ENCODE measurements at regions not wholly inside any gene's neighbourhood (a gene's known extent, or its start where the extent isn't known, plus 50 kb on each side); places are given as distances from the start of the nearest gene placed in this dataset.
A peak's percentile ranks its signal among the peaks of the same experiment; 100 is the strongest.
"Not testable (repeated sequence)": the region's sequence is repeated elsewhere in the genome, so short reads cannot be mapped to it uniquely, and the experiment has no call there.

DNA sequence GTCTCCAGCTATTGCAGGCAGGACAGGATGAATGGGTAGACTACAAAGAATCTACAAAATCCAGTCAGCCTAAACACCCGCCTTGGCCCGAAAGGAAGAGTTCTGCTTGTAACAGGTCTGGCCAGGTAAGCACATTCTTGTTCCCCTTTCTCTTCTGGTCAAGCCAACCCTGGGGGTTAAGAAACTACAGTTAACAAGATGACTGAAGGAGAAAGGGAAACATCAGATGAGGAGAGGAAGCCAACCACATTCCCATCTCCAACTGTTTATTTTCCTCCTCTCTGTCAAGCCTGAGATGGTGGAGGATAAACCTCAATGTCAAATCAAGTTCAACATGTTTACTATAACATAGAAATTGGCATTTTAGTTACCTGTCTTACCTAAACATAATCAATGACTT lies 198.9 kb downstream of the IPMK start:
- DNase-seq (ENCODE audit: low read depth in 2 of 2): no peak

- no peak for DNase-seq (ENCODE audit: low read depth in 2 of 2)
These were observed 200.7 kb downstream of the IPMK start for GRCh38 chr10:58066979-58067378.

GRCh38 chr10:58066126-58066525 lies 201.6 kb downstream of the IPMK start:
- DNase-seq (ENCODE audit: low read depth in 2 of 2): no peak

- no peak for DNase-seq (ENCODE audit: low read depth in 2 of 2)
These were observed 202.2 kb downstream of the IPMK start for GRCh38 chr10:58065529-58065815.

DNA sequence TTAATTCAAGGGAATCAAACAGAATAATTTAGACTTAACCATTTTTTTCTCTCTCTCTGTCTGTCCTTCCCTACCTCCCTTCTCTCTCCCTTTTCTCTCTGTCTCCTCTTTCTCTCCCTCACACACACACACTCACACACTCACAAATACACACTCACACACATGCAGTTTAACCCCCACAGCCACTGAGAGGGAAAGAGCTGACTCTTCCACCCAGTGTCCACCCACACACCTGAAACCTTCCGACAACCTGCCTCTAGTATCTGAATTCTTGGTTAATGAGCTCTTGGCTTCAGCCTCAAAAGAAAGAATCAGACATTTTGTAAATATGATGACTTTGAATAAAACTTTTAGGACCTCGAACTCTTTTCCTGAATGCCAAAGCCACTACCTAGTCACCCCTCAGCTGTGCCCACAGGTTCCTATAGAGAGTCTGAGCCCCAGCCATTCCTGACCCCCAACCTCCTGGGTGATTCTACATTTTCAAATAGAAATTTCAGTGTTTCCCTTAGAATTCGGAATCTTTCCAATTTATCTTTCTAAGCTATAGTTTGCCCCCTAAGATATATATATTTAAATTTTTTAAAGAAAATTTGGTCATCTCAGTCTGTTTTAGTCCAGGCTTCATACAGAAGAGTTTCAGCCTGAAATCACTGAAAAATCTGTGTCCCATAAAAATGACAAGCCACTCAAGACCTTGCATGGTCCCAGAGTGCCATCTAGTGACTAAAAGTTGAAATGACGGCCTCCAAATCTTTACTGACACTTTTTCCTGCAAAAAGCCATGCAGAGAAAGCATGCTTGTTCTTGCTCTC lies 202.8 kb downstream of the IPMK start:
- peak in 1 of 2 experiments; percentile 22 for DNase-seq (ENCODE audit: low read depth in 2 of 2)

GRCh38 chr10:58063861-58064480 lies 203.7 kb downstream of the IPMK start:
- DNase-seq (ENCODE audit: low read depth in 2 of 2): no peak

- DNase-seq (ENCODE audit: low read depth in 2 of 2): not testable (repeated sequence)
These were observed 209.0 kb downstream of the IPMK start for GRCh38 chr10:58058683-58059082.

DNA sequence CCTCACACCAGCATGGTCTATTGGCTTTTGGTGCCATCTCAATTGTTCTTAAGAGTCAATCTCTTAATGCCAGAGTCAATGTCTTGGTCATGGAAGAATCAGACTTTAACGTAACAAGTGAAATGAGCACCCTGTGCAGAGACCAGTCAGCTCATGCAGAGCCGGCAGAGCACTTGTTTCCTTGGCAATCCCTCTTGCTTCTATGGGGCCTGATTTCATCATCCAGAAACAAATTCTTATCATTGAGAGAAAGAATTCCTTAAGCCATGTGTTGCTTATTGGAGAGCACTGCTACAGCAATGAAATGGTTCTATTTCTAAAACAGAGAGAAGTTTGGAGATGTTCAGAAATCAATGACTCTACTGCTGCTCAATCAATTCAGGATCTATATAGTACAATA lies 212.8 kb downstream of the IPMK start:
- DNase-seq (ENCODE audit: low read depth in 2 of 2): peak in 1 of 2 experiments; percentile 9

DNA sequence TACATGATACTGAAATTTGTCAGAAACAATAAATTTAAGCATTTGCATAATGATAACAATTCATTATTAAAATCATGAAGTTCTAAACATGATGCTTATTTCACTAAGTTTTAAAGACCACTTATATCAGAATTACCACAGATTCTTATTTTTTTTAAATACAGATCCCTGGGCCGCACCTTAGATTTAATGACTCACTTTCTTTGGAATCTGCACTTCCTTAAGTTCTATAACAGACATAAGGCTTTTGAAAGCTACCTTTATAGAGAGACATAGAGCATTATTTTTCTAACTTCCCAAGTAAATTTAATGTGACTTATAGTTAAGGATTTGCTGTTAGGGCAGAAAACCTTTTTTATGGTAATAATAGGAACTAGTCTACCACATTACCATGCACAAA lies 214.9 kb downstream of the IPMK start:
- no peak for DNase-seq (ENCODE audit: low read depth in 2 of 2)

DNA sequence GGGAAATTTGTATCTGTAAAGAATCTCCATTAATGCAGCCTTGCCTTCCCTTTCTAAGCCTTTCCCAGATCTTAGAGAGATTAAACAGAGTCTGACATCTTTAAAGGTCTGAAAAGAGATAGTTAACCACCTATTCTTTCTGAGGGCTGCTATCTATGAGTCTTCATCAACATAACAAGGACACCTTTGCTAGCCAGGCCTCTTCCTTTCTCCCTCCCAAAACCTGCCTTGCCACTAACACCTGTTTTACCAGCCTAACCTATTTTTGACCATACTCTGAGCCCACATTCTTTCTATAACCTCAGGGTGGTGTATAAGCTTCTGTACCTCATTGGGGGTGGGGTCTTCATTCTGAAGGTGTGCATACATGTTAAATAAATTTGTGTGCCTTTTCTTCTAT lies 217.1 kb downstream of the IPMK start:
- no peak for DNase-seq (ENCODE audit: low read depth in 2 of 2)

DNA sequence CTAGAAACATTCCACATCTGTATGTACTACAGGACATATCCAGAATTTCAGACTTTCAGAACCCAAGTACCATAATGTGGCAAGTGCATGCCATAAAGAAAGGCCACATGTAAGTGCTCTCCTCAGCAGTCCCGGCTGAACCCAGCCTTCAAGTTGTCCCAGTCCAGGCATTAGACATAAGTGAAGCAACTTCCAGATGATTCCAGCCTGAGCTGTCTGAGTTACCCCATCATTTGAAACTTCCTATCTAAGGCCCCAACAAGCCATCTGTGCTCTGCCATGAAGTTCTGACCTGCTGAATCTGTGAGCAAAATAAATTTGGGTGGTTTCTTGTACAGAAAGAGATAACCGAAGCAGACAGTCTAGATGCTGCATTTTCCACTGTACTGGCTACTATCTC lies 218.8 kb downstream of the IPMK start:
- no peak for DNase-seq (ENCODE audit: low read depth in 2 of 2)

DNA sequence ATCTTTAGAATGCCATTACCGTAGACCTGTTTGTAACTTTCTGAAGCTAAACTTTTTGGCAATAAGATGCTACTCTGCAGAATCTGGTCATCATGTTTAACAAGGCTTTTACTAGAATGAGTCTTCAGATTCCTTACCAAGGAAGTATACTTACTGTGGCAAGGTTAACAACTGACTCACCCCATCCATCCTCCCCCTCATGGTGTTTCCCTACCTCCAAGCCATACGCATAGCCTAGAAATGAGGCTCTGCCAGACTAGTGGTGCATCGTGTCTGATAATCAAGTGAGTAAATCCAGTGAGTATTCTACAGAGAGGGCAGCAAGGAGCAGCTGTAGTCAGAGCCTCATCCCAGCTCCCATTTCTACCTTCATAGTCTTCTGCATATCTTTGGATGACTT lies 223.6 kb downstream of the IPMK start:
- DNase-seq (ENCODE audit: low read depth in 2 of 2): peak; percentile 28 to 33

DNA sequence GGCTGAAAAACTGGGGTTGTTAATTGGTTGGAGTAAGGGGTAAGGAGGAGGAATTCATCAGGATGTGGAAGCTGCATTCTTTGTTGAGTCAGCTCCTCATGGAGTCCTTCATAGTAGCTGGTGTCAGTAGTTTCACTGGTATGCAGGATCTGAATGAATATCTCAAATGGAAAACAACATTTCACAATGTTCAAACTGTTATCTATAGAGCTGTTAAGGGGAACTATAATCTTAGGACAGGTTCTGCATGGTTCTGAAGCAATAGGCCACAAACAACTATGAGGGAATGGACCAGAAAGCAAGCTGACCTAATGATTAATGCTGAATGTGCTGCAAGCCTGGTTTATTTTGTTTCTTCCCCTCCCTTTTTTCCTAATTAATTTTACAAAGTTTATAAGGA lies 225.8 kb downstream of the IPMK start:
- no peak for DNase-seq (ENCODE audit: low read depth in 2 of 2)

GRCh38 chr10:58030208-58030607 lies 237.5 kb downstream of the IPMK start:
- DNase-seq (ENCODE audit: low read depth in 2 of 2): no peak

DNA sequence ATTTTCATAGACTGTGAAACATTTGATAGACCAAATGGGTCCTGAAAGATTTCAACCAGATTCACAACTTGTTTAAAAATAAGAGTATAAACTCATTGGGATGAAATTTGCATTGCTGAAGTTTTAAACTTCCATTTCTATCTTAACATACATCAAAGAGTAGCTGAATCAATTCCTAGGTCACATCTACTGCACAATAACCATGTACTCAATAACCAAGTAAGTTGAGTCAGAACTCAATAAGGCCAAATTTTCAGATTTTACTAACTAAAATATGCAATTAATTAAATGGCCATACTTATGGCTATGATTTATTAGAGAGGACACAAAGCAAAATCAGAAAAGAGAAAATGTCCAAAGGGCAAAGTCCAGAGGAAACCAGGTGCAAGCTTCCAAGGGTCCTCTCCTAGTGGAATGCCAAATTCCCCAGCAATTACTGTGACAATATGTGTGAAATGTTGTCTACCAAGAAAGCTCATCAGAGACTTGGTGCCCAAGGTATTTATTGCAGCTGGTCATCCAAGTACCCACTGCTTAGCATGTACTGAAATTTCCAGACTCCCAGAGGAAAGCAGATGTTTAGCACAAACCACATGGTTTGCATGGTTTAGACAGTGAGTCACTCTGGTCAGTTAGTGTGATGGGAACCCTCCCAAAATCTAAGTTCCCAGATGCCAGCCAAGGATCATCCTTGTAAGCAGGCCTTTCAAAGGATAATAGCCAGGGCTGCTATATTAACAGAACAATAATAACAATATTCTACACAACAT lies 238.9 kb downstream of the IPMK start:
- DNase-seq (ENCODE audit: low read depth in 2 of 2): peak; percentile 50 to 52

DNA sequence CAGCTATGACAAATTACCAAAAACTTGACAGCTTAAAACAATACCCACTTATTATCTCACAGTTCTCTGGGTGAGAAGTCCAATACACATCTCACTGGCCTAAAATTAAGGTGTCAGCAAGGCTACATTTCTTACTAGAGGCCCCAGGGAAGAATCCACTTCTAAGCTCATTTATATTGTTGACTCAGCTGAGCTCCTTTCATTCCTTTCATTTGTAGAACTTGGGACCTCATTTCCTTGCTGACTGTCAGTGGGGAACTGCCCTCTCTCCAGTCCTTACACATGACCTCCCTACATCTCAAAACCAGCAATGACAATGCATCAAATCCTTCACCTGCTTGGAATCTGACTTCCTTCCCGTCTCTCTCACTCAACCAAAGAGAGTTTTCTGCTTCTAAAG lies 240.3 kb downstream of the IPMK start:
- DNase-seq (ENCODE audit: low read depth in 2 of 2): no peak

DNA sequence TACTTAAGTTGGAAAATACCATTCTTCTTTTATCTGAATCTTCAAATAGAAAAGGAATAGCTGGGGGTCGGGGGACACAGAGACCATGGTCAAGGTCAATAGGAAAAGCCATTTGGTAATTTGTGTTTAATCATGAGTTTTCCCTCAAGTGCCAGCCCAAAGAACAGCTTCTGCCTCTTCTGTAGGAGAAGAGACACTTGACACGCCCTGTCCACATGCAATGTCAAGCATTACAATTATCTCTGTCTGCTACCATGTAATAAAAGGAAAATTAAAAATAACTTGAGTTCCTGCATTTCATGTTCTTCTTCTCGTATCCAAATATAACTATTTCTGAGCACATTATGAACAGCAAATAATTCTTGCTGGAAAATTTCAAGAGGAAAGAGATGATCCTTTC lies 241.7 kb downstream of the IPMK start:
- no peak for DNase-seq (ENCODE audit: low read depth in 2 of 2)

DNA sequence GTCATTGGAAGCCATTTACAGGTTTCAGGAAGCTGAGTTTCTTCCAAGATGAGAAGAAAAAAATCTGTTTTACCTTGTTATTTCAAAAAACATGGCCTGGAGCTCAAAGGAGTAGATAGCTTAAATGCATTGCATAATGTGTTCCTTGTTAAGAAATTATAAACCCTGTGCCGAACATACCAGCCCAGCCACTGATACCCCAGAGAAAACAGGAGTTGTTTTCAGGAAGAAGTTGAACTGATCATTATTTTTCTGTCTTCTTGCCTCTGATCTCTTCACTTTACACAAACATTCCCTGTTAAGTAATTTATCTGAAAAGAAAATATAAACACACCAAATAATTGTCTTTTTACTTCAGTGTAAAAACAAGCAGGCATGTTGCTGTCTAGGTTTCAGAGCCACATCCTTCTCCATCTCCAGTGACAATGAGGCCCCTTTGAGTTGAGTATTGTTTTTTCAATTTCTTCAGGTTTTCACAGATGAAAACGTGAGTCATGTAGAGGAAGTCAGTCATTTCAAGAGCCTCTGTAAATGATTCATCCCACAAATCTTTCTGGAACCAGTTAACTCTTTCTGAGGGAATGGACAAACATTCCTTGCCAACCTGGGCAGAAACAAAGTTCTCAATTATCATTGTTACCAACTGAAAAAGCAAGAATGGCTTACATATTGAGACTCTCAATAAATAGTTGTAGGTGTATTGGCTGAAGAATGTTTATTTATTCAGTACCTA lies 244.2 kb downstream of the IPMK start:
- DNase-seq (ENCODE audit: low read depth in 2 of 2): peak; percentile 60 to 68

GRCh38 chr10:58019863-58020537 lies 247.7 kb downstream of the IPMK start:
- DNase-seq (ENCODE audit: low read depth in 2 of 2): no peak

DNA sequence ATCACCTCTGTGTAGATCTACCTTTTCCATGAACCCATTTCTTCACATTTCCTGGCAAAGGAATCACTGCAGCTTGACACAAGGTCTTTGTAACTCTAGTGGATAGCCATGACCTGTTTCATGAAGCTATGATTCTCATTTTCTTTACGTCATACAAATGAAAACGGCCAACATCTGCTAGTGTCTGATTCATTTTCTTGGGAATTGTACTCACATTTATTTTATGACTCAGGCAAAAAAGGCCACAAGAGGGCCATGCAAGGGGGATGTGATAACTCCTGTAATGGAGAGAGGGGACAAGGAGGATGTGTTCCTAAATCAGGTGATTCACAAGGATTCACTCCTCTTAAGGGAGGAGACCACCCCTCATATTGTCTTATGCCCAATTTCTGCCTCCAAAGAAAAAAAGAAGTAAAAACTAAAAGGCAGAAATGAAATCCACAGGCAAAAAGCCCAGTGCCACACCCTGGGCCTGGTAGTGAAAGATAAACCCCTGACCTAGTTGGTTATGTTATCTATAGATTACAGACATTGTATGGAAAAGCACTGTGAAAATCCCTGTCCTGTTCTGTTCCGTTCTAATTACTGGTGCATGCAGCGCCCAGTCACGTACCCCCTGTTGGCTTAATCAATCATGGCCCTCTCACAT lies 249.9 kb downstream of the IPMK start:
- DNase-seq (ENCODE audit: low read depth in 2 of 2): peak; percentile 68 to 72

- no peak for DNase-seq (ENCODE audit: low read depth in 2 of 2)
These were observed 251.1 kb downstream of the IPMK start for GRCh38 chr10:58016614-58017013.
